ENCODE measurements at regions not wholly inside any gene's neighbourhood (a gene's known extent, or its start where the extent isn't known, plus 50 kb on each side); places are given as distances from the start of the nearest gene placed in this dataset.

GRCh38 chr3:110562621-110563020 lies 509.0 kb upstream of the NECTIN3 start (continued):
- TF ChIP-seq POLR2AphosphoS2 (IDR thresholded peaks at IDR 0.05; ENCODE audit: low read depth, low read length) (no peak), ZBTB4 (CRISPR knock-in tag; IDR thresholded peaks at IDR 0.05) (no peak), ATF2 (IDR thresholded peaks at IDR 0.05; ENCODE audit: low read length) (no peak)

- Histone ChIP-seq H3K9ac (ENCODE audit: control insufficient read depth, insufficient read depth, low read length) (no peak overlapping the region), H3K79me2 (ENCODE audit: control insufficient read depth, insufficient read depth, low read length) (no peaks in the 10 kb centered on the region), H4K20me1 (ENCODE audit: control insufficient read depth, insufficient read depth) (no peaks in the 10 kb centered on the region), H3K27ac (ENCODE audit: control insufficient read depth, insufficient read depth) (no peak overlapping the region), H3K4me3 (no peak overlapping the region), H3K36me3 (ENCODE audit: control insufficient read depth in 2 of 2, insufficient read depth in 2 of 2, low read length in 1 of 2) (no peaks in the 10 kb centered on the region), H3K4me1 (ENCODE audit: control insufficient read depth, insufficient read depth, low read length) (no peaks in the 10 kb centered on the region), H3K27me3 (replicated peaks in 1 of 2; ENCODE audit: control insufficient read depth in 2 of 2, insufficient read depth in 2 of 2, low read length in 1 of 2) (no peaks in the 10 kb centered on the region), H3K9me3 (replicated peaks; ENCODE audit: control insufficient read depth, insufficient read depth, low read length) (no peaks in the 10 kb centered on the region), H2AFZ (ENCODE audit: control insufficient read depth, low read depth, low read length) (no peak overlapping the region), H3K4me2 (ENCODE audit: control insufficient read depth, insufficient read depth) (no peak overlapping the region)
- intact Hi-C loops (cut with micrococcal nuclease; ENCODE audit: unreplicated experiment), result no loop called here
- ChIA-PET POLR2A (no interaction called here), SMC1A (ENCODE audit: uncharacterized antibody, unreplicated experiment) (no interaction called here), RAD21 (ENCODE audit: unreplicated experiment) (no interaction called here), CTCF (no interaction called here)
- no peak for FAIRE-seq
- DNase-seq (ENCODE audit: low read depth, low spot score), result no peak
- no TSS peak for BruUV-seq (replicated peaks)
- no peak for ATAC-seq
- in situ Hi-C loops (cut with MboI), result no loop called here
- TF ChIP-seq E2F8 (IDR thresholded peaks at IDR 0.05; ENCODE audit: low read depth, partially characterized antibody) (no peak), MAX (IDR thresholded peaks at IDR 0.05; ENCODE audit: low read depth, low read length) (no peak), YBX1 (IDR thresholded peaks at IDR 0.05) (no peak), SREBF1 (IDR thresholded peaks at IDR 0.05; ENCODE audit: low read length) (no peak), RUNX3 (IDR thresholded peaks at IDR 0.05; ENCODE audit: low read length) (no peak), ZBTB4 (CRISPR knock-in tag; IDR thresholded peaks at IDR 0.05) (no peak), E2F4 (IDR thresholded peaks at IDR 0.05; ENCODE audit: low read depth, low read length) (no peak), BCL11A (IDR thresholded peaks at IDR 0.05; ENCODE audit: low read depth, low read length) (no peak)
Observed at GRCh38 chr3:110564674-110565073, 506.9 kb upstream of the NECTIN3 start.

All from GM12878 (cell line).